ENCODE measurements at regions not wholly inside any gene's neighbourhood (a gene's known extent, or its start where the extent isn't known, plus 50 kb on each side); places are given as distances from the start of the nearest gene placed in this dataset.

GRCh38 chr1:79325705-79326104 is 319.2 kb upstream of the ADGRL4 start:
- Histone ChIP-seq H3K36me3 (no peaks in the 10 kb centered on the region), H3K27me3 (no peaks in the 10 kb centered on the region), H3K27ac (no peak overlapping the region), H3K4me1 (peaks cover 0 to 10% (median 0%) of the 10 kb centered on the region in 4 donors), H3K9me3 (no peaks in the 10 kb centered on the region), H3K4me3 (no peak overlapping the region)
- no peak for DNase-seq
- intact Hi-C loops (cut with DNase I; ENCODE audit: low total_unique reads) = no loop called here
- no peak for TF ChIP-seq CTCF (IDR thresholded peaks at IDR 0.05)

DNA sequence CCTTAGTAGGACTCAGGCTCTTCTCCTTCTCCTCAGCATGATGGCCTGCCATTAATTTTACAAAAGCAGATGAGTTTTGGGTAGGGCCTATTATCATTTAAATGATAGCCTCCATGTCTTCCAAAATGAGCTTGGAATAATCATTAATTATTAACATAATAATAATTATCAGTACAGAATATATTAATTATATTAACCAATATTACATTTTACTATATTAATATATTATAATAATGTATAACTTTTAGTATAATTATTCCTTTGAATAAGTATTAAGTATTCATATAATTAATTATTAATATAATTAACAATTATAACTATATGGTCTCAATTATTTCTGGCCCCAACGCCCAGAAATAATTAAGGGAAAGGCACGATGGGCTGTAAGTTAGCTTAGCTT is 318.6 kb upstream of the ADGRL4 start:
- Histone ChIP-seq H3K9me3 (no peaks in the 10 kb centered on the region), H3K27me3 (no peaks in the 10 kb centered on the region), H3K27ac (no peak overlapping the region), H3K4me3 (no peak overlapping the region), H3K4me1 (peaks cover 0 to 10% (median 0%) of the 10 kb centered on the region in 4 donors), H3K36me3 (no peaks in the 10 kb centered on the region)
- intact Hi-C loops (cut with DNase I; ENCODE audit: low total_unique reads) = no loop called here
- no peak for TF ChIP-seq CTCF (IDR thresholded peaks at IDR 0.05)
- no peak for DNase-seq

DNA sequence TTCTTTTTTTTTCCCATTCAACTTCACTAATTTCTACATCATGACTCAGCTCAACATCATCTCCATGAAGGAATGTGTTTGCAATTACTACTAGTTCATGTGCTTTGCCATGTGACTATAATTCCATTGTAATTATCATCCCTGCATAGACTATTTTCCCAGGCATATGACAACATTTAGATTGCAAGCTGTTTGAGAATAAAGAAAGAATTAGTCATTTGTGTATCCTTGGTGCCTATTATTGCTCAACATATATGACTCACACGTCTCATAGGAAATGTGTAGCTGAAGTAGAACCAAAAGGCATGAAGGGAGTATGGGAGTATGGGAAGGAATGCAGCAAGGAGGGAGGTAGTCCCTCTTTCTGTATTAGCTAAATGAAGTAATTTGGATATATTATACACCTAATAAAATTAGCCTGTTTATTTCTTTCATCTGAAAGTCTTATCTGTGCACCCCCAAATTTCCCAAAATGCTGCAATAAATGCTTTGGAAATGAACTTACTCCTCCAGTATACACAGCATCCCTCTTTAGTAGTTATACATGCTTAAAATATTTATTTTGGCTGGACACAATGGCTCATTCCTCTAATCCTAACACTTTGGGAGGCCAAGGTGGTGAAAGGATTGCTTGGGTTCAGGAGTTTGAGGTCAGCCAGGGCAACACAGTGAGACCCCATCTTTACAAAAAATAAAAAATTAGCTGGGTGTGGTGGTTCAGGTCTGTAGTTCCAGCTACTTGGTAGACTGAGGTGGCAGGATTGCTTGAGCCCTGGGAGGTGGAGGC is 316.9 kb upstream of the ADGRL4 start:
- TF ChIP-seq CTCF (IDR thresholded peaks at IDR 0.05) = no peak
- H3K4me3 ChIP-seq = no peak overlapping the region
- no peaks in the 10 kb centered on the region for H3K36me3 ChIP-seq
- intact Hi-C loops (cut with DNase I; ENCODE audit: low total_unique reads) = no loop called here
- no peak overlapping the region for H3K27ac ChIP-seq
- no peak for DNase-seq
- no peaks in the 10 kb centered on the region for H3K27me3 ChIP-seq
- H3K9me3 ChIP-seq = no peaks in the 10 kb centered on the region
- peaks cover 0 to 10% (median 0%) of the 10 kb centered on the region in 4 donors for H3K4me1 ChIP-seq

GRCh38 chr1:79322511-79323027 is 316.0 kb upstream of the ADGRL4 start:
- Histone ChIP-seq H3K4me3 (no peak overlapping the region), H3K27ac (no peak overlapping the region), H3K9me3 (no peaks in the 10 kb centered on the region), H3K27me3 (no peaks in the 10 kb centered on the region), H3K4me1 (peaks cover 0 to 10% (median 0%) of the 10 kb centered on the region in 4 donors), H3K36me3 (no peaks in the 10 kb centered on the region)
- intact Hi-C loops (cut with DNase I; ENCODE audit: low total_unique reads) = no loop called here
- DNase-seq = no peak
- TF ChIP-seq CTCF (IDR thresholded peaks at IDR 0.05) = no peak

DNA sequence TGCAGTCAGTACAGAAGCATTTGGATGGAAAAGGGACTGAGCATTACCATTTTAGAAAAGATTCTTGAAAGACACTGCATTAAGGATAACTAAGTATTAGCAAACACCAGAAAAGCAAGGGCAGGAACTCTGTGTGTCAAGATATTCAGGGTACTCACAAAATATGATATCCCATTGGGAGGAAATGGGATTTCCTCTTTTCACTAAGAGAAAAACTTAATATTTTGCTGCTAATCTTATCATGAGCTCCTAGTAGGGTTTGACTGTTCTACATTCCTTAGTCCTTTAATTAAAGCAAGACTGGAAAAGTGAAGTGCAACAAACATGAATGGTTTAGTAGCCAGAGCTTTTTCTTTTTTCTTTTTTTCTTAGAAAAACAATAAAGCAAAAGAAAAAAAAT is 305.9 kb upstream of the ADGRL4 start:
- no peak for DNase-seq
- Histone ChIP-seq H3K36me3 (no peaks in the 10 kb centered on the region), H3K9me3 (no peaks in the 10 kb centered on the region), H3K27me3 (no peaks in the 10 kb centered on the region), H3K4me1 (no peaks in the 10 kb centered on the region), H3K27ac (no peak overlapping the region), H3K4me3 (no peak overlapping the region)
- TF ChIP-seq CTCF (IDR thresholded peaks at IDR 0.05) = no peak
- intact Hi-C loops (cut with DNase I; ENCODE audit: low total_unique reads) = no loop called here

Measured in tibial artery (tissue), 4 donors.